NCI-H345 (cell line): ENCODE measurements at regions not wholly inside any gene's neighbourhood (a gene's known extent, or its start where the extent isn't known, plus 50 kb on each side); places are given as distances from the start of the nearest gene placed in this dataset.
A peak's percentile ranks its signal among the peaks of the same experiment; 100 is the strongest.

Experiments used
- DNase-seq: peaks from one replicate; lab custom pipeline; 2025; lab: John Stamatoyannopoulos, UW

DNA sequence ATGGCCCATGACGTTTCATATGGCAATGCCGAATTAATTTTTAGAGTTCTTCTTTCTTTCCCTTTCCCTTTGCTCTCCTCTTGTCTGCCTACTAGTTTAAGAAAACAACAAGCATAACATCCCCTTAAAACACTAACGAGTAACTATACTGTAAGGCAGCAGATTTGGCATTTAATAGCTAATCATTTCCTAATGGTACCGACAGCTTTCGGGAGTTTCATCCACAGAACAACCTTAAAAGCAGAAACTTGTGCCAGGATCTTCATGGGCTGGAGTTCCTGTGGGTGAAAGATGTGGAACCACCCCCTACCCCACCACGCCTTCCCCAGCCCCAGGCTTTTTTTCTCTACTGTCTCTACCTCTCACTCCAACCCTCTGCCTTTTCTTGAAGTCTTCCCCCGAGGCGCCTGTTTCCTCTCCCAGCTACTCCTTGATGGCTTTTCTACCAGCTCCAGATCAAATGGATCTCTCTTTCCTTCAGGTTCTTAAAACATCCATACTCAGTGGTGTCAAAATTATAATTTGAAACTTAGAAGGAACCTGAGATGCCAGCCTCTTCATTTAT is 319.5 kb downstream of the PIK3R1 start:
- DNase-seq, result no peak

DNA sequence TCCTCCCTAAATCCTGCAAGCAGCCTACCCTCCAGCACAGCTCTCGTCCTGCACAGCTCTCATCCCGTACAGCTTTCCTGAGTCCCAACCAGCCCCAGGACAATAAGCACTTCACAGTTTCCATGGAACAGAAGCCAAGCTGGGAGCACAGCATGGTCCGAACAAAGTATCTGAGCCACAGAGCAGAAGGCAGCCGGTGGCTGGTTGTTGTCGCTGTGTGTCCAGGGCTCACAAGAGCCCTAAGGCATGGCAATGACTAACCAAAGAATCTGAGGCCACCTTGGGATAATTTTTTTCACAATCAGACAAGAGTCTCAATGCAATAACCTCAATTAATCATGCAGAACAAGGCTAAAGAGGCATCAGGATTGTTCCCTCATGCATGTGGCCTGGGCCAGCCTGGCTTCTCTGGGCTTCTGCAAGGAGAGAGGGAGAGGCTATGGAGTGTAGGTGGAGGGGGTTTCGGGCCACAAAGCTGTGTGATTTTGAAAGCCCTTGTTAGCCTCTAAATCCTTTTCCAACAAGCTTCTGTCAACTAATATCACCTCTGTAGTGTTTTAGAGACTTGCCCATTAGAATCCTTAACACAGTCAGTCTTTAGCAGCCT is 323.4 kb downstream of the PIK3R1 start:
- no peak for DNase-seq

DNA sequence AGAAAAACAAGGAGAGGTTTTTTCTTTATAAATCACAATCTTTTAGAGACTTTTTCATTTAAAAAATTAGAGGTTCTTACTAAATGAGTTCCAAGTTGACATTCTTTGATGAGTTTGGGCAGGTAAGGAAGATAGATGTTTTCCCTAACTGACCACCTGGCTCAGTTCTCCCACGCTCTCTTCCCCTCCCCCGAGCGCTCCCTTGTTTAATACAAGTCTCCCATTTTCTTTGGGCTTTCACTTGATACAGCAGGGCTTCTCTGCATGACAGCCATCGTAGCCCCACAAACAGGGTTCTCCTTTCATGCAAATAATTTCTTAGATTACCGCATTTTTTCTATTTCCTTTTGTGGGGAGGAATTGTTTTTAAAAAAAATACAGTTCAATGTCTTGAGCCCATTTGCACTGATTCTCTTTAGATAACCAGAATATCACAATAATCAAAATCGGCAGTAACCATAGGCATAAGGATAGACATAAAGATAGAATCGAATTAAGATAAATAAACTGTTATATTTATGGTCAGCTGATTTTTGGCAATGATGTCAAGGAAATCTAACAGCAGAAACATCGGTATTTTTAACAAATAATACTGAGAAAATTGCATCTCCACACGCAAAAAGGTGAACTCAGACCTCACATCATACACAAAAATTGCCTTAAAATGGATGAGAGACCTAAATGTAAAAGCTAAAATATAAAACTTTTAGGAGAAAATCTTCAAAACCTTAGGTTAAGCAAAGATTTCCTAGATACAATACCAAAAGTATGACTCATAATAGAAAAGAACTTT is 325.4 kb downstream of the PIK3R1 start:
- DNase-seq, result no peak

DNA sequence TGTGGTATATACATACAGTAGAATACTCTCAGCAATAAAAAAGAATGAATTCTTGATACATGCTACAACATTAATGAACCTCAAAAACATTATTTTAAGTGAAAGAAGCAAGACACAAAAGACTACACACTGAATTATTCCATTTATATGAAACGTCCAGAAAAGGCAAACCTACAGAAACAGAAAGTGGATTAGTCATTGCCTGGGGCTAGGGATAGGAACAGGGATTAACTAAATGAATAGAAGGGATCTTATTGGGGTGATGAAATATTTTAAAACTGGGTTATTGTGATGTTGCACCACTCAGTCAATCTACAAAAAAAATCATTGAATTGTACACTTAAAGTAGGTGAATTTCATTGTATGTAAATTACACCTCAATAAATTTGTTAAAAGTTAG is 326.7 kb downstream of the PIK3R1 start:
- no peak for DNase-seq

DNA sequence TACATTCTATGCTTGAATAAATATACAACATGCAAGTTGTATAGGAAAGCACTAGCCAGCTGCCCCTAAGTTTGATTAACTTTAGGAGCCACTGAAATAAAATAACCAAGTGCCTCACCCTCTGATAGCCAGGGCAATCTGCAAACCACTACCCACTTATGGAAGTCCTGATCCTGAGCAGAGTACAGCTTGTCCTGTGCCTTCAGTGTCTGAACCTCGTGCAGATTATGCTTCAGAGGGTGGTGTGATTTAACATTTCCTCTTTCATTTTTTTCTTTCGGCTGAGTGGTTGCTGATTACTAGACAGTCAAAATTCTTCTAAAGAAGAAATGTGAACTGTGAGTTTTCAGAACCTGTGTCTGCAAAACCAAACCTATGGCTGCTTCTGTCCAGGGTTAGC is 327.7 kb downstream of the PIK3R1 start:
- DNase-seq, result no peak

DNA sequence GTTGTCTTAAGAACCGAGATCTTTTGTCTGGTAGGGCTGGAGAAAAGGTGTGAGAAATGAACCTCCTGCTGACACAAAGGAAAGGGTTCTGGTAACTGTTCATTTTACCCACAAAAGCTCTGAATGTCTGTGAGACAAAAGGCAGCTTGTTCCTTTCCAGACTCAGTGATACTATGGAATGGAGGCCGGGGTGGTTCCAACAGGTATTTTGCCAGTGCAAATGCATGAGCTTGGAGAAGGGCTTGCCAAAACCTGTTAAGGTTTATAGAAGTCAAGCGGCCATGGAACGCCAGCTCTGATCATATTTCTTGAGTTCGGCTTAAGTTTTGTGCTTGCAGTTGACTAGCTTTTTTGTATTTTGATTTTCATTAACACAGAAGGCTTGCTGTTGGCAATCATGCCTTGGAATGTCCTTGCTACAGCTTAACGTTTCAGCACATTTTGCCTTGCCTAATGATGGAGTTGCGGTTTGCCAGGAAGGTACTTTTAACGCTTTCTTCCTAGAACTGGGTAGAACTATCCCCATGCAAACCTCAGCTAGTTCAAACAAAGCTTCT is 328.6 kb downstream of the PIK3R1 start:
- DNase-seq, result no peak

DNA sequence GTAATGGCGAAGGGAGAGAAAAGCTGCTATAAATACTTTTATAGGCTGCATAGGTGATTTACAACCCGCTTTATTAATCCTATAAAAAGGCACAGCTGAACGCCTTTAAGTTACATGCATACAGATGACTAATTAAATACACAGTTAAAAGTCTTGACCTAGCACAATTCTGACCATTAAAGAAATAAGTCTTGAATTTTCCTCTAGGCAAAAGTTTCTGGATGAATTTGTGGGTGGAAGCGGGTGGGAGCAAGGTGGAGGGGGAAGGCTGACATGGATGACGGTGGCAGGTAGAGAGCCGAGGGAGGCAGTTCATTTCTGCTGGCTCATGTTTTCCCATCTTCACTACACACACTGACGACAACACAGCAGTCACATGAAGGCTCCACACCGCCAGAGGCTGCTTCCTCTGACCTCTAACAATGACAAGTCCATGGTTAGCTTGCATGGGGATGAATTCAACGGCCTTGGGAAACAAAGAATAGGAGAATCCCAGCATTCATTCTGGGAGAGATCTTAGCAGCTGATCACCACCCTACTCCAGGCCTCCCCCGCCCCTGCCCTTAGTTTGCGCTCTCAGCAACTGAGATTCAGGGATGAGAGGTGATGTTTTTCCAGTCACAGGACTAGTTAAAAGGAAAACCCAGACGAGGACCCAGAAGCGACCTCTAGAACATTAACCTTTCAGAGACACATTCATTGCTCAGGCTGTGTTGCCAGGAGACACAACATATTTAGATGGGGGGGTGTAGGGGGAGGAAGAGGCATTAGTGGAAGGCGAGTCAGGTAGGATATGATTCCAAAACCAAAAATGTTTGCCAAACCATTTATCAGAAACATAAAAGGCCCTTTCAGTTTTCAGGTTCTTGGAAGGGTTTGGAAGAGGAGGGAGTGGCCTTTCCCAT is 329.3 kb downstream of the PIK3R1 start:
- no peak for DNase-seq

DNA sequence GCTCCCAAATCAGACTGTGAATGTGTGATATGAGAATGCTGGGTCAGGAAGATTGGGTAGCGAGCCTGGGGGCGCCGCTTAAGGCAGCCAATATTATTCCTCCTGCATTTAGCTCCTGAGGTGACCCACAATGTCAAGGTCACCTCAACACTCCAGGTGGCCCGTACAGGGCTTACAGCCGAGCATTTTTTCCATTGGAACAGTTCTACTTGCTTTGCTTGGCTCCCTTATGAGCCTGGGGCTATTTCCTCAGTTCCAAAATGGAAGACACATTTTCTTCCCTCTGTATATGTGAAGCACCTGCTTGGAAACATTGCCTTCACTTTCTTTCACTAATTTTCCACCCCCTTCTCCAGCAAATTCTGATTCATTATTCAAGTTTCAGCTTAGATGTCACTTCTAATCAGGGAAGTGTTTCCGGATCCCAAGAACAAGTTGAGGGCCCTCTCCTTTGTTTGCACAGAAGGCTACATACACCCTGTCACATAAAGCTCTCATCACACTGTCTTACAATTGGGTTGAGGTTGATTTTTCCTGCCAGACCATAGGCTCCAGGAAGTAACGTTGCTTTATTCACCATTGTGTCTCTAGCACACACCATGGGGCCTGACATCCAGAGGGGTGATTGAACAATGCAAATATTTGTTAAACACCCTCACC is 330.2 kb downstream of the PIK3R1 start:
- DNase-seq, result peak; percentile 33

DNA sequence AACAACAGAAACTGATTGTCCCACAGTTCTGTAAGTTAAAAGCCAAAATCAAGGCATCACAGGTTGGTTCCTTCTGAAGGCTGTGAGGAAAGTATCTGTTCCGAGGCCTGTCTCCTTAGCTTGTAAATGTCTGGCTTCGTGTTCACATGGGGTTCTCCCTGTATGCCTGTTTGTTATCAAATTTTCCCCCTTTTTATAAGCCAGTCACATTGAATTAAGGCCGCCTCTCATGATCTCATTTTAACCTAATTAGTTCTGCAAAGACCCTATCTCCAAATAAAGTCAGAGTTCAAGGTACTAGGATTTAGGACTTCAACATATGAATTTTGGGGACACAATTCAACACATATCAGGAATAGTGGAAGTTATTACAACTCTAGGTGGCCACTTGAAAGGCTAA is 331.5 kb downstream of the PIK3R1 start:
- no peak for DNase-seq

DNA sequence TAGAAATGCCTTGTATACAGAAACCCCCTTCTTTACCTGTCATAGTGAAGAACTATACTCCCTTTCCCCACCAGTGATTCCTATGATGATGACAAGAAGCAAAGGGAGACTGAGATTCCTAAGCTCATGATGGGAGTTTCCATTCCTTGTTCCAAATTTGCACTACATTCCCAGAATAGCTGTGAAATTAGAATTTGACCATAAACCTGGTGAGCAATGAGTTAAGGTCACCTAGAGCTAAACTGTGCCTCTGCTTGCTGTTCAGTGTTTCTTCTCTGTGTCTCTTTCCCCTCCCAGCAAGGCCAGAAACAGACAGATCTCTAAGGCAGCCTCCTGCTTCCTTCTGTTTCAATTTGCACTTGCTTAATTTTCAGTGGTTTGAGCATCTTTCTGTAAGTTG is 332.1 kb downstream of the PIK3R1 start:
- no peak for DNase-seq

DNA sequence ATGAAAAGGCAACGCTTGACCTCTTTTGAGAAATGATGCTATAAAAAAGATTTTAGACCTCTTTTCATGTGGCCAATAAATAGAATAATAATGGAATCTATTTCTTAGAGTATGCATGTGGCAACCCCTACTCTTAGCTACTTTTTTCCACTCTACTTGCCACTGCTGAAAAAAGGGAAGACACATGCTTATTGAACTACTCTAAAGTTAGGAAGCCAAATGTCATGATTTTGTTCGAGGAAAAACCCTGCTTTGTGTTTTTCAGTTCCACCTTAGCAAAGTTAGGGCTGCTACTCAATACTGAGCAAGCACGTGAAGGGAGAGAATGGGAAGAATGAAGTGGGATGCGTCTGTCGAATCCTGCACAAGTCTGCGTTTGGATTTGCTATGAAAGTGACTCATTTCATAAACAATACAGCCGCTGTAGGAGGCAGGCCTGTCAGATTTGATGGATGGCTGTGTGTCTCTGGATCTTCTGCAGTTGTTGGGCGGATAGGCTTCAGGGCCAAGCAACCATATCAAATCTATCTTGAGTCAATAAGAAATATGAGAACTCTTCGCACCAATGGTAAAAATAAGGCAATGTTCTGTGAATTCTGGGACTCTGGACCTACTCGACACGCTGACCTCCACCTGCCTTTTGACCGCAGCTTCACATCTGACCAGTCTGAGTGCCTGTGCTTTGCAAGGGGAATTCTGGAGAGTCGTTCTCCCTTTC is 333.6 kb downstream of the PIK3R1 start:
- no peak for DNase-seq

DNA sequence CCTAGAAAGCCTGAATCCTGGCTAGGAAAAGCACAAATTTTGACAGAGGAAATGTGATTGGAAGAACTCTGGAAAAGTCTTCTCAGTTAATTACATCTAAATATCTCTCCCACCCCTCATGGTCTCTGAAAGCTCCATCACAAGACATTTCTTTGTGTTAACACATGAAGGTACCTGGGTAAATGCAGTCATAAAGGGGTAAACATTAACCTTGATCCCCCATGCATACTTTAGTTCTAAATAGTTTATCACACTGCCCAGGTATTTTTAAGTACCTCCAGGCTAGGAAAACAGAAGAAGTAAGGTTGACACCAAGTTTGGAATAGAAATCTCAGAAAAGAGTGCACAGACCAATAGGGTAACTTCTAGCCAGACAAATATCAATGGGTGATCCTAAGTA is 334.5 kb downstream of the PIK3R1 start:
- DNase-seq, result no peak

DNA sequence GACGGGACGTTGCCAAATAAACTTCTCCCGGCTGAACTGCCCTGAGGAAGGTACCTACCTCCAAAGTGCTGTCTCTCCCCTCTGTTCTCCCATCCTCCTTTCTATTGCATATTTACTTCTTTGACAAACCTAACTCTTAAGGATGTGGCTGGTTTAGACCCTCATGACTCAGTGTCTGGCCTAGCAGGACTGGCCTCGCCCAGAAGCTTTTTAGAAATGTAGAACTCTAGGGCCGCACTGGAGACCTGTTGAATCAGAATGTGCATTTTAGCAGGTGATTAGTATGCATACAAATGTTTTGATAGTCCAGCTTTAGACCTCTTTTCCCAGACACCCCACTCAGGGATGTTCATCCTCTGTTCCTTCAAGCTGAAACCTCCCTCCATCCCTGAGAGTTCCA is 335.9 kb downstream of the PIK3R1 start:
- DNase-seq, result no peak

DNA sequence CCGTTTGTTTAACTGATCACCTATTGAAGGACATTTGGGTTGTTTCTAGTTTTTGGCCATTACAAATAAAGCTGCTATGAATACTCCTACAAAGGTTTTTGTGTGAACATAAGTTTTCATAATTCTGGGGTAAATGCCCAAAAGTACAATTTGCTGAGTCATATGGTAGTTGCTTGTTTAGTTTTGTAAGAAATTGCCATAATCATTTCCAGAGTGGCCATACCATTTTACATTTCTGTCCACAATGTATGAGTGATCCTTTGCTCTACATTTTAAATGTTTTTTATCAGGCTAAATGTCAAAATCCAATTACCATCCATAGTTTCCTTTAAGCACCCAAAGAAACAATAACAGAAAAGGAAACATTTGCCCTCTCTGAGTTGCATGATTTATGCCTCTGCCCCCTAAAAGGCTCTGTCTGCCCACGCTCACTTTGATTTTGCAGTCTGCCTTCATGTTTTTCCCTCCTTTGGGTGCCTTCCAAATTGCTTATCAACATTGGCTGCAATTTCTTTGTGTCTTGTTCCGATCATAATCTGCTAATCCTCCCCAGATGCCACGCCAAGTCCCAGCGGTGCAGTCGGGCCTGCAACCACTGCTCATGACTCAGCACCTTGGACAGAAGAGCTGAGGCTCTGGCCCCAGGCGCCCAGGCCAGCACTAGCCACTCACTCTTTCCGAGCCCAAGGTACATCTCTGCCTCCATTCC is 339.2 kb downstream of the PIK3R1 start:
- DNase-seq, result no peak

DNA sequence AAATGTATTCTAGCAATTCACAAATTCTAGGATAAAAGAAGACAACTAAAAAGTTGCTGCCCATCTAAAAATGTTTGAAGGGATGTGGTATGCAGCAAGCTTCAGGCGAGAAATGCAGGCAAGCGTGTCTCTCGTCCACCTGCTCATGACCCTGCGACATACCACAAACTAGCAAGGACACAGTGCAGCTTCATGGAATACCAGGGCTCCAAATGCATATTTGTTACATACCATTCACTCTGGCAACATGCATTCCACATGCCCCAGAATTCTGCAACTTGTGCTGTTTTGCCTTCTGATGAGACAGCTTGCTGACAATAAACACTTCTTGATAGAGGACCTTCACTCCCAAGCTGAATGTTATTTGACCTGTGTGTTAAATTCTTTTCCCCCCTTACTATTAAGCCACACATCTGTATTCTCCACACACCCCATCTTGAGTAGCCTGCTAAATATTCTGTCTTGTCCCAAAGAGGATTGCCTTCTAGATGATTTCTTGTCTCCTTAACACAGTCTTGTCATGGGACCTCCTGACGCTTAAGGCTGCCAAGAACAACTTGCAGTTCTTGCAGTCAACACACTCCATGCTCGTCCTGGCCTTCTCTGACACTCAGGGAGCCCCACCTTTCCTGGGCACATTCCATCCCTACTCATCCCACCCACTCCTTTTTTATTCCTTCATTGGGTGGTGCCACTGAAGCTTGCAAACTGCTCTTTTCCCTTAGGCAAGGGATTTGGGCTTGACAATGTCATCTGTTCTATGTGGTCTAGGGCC is 340.5 kb downstream of the PIK3R1 start:
- DNase-seq, result no peak

DNA sequence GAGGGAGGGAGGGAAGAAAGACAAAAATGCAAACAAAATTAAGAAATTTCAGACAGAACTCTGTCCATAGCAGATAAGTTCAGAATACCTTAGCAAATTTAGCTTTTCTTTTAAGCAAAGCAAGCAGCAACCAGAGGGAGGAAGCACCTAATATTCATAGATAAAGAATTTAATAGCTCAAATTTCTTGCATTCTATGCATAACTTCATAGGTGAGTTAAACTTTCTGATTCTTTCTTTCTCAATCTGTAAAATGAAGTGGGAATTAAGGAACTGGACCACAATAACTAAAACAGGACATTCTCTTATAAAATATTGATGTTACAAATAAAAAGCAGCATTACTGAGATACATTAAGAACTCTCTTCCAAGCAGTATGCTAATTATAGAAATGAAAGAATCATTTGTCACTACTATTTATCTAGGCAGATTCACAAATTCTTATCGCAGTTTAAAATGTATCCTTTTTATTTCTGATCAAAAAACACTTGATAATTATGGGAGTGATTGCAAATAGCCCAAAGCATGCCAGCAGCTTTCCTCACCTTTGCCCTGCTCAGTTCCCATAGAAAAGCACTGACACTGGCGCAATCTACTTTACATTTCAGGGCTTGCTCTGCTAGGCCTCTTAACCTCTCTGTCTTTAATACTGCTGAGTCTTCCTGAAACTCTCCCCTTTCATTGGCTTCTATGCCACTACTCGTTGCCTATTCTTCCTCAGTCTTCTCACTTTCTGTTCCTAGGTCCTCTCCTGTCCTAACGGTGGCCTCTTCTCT is 341.8 kb downstream of the PIK3R1 start:
- no peak for DNase-seq

DNA sequence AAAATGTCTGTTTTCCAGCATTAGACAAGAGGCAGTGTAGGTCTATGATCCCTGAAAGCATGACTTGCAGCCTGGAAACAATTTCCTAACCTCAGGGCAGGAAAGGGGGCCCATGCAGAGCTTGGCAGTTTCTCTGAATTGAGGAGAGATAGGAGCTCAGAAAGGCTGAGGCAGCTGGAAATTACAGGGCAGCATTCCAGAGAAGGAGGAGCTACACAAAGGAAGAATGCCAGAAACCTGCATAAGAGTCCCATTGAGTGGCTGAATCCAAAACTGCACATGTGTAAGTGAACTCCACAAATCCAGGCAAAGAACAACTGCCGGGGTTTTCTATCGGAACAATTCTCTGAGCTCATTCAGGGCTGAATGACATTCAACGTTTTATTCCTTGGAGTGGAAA is 346.8 kb downstream of the PIK3R1 start:
- peak; percentile 49 for DNase-seq

DNA sequence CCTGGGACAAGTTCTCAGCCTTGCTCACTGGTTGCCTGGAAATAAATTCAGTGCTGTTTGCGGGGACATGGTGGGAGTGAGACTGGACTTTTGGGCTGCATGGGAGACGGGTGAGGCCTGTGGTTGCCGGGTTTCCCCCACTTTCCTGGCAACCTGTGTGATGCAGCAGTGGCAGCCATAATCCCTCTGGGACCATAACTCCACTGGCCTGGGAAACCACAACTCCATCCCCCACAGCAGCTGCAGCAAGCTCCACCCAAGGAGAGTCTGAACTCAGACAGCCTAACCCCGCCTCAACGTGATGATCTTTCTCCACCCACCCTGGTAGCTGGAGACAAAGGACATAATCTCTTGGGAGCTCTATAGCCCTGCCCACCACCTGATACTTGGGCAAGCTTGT is 349.9 kb downstream of the PIK3R1 start:
- DNase-seq, result peak; percentile 61

DNA sequence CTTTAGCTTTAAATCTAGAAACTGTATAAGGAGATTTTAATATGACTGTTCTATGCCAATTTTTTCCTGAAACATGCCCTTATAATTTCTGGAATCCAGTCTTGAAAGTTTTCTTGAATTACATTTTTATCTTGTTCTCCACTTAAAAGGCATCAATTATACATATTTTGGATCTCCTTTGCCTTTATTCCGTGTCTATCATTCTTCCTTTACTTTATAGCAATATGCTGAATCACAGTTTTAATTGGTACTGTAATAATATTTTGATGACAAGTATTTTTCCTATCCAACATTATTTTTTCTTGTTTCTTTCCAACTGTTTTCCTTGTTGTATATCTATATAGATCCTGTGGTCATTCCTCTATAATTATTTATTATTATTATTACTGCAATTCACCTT is 361.2 kb downstream of the PIK3R1 start:
- DNase-seq, result no peak
